Subcutaneous abdominal adipose tissue (tissue), 5 donors: ENCODE measurements at regions not wholly inside any gene's neighbourhood (a gene's known extent, or its start where the extent isn't known, plus 50 kb on each side); places are given as distances from the start of the nearest gene placed in this dataset.

Source experiments
- H3K27ac ChIP-seq: one replicate; pipeline ENCODE4 v1.7.0; 2013; ENCODE audit warnings: low read depth, mild to moderate bottlenecking, inconsistent platforms, low read length, moderate library complexity
- H3K27me3 ChIP-seq, 5 donors: one replicate each; pipeline ENCODE4 v1.7.0; 2013; ENCODE audit warnings: low read length in 5 of 5, inconsistent platforms in 1 of 5; ENCODE audit not compliant: control insufficient read depth in 5 of 5, insufficient read depth in 4 of 5
- H3K36me3 ChIP-seq, 5 donors: one replicate each; pipeline ENCODE4 v1.7.0; 2013; ENCODE audit warnings: low read length in 5 of 5; ENCODE audit not compliant: control insufficient read depth in 5 of 5, insufficient read depth in 5 of 5
- H3K4me1 ChIP-seq, 5 donors: one replicate each; pipeline ENCODE4 v1.7.0; 2013; ENCODE audit warnings: low read length in 5 of 5, mild to moderate bottlenecking in 3 of 5, moderate library complexity in 1 of 5; ENCODE audit not compliant: control insufficient read depth in 5 of 5, insufficient read depth in 5 of 5
- H3K4me3 ChIP-seq, 5 donors: one replicate each; pipeline ENCODE4 v1.7.0; 2013; ENCODE audit warnings: low read length in 5 of 5, low read depth in 1 of 5
- H3K9ac ChIP-seq, 5 donors: one replicate each; pipeline ENCODE4 v1.7.0; 2013; ENCODE audit warnings: low read length in 5 of 5, mild to moderate bottlenecking in 4 of 5, moderate library complexity in 3 of 5
- H3K9me3 ChIP-seq, 5 donors: one replicate each; pipeline ENCODE4 v1.7.0; 2013; ENCODE audit warnings: low read length in 5 of 5; ENCODE audit not compliant: control insufficient read depth in 5 of 5
- donor health status: healthy.
- donor health status: healthy.
- donor health status: healthy.
- donor health status: healthy.
- donor health status: healthy.

DNA sequence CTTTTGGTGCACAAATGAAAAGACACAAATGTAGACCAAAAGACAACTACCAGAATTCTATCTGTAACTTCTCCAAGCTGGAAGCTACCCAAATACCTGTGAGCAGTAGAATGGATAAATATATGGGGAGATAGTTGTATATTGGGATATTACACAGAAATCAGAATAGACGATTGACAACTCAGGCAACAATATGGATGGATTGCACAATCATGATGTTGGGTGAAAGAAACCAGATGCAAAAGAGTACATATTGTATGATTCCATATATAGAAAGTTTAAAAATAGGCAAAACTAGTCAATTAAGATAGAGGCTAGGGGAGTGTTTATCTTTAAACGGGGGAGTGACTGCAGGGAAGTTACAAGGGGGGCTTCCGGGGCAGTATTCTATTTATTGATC lies 77.5 kb upstream of the NKD1 start:
- peaks cover 0 to 2% (median 0%) of the 10 kb centered on the region in 5 donors for H3K9me3 ChIP-seq
- no peak overlapping the region for H3K27ac ChIP-seq
- H3K4me3 ChIP-seq = no peak overlapping the region
- H3K36me3 ChIP-seq = no peaks in the 10 kb centered on the region
- H3K27me3 ChIP-seq = peaks cover 19 to 34% (median 28%) of the 10 kb centered on the region in 5 donors
- H3K9ac ChIP-seq = no peak overlapping the region
- H3K4me1 ChIP-seq = peaks cover 0 to 4% (median 3%) of the 10 kb centered on the region in 5 donors

DNA sequence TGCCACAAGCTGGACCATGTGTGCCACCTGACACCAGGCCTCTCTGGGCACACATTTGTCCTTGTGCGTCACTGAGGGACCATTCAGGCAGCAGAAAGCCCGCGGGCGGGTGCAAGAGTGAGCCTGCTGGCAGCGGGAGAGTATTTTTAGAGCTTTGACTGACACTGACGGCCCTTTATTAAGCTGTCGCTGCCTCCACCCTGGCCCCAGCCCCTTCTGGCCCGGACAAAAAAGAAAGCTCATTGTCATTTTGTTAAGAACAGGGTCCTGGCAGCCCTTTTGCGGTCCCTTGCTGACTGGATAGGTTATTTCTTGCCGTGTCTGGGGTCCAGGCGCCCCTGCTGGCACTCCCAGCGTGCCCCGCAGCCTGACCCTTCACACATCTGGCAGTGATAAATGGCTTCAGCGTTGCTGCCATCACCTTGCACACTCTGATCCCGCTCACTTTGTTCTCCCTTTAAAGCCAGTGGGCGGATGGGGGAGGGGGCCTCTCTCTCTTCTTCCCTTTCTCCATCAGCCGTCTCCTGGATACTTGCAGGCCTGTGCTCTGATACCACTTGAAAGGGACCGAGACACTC lies 78.4 kb upstream of the NKD1 start:
- Histone ChIP-seq H3K27ac (no peak overlapping the region), H3K36me3 (no peaks in the 10 kb centered on the region), H3K9ac (no peak overlapping the region), H3K4me3 (no peak overlapping the region), H3K9me3 (peaks cover 0 to 2% (median 0%) of the 10 kb centered on the region in 5 donors), H3K4me1 (peaks cover 0 to 4% (median 3%) of the 10 kb centered on the region in 5 donors), H3K27me3 (peaks cover 19 to 37% (median 35%) of the 10 kb centered on the region in 5 donors)

DNA sequence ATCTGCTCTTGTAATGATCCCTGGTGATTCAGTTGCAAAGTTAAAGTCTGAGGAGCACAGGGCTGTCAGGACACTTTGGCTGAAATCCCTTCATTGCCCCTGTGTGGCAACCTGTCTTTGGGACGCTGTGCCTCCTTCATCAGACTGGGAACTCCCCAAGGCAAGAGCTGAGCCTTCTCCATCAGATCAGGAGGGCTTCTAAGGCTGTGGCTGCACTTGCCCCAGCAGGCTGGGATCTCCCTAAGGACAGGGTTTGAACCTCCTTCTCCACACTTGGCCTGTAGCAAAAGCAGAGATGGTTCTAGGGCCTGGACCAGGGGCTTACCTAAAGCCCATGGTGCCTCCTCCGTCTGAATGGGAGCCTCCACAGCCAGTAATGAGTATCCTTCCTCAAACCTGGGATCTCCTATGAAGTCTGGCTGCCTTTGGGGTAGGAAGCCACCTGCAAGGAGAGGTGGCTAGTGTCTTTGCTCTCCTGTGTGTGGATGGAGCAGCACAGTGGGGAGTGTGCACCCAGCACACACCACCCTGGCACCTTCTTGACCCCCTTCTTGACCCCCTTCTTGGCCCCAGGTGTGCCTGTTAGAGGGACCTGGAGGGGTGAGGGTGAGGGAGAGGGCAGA lies 79.0 kb upstream of the NKD1 start:
- Histone ChIP-seq H3K9me3 (peaks cover 0 to 2% (median 0%) of the 10 kb centered on the region in 5 donors), H3K36me3 (no peaks in the 10 kb centered on the region), H3K27ac (no peak overlapping the region), H3K9ac (no peak overlapping the region), H3K4me3 (no peak overlapping the region), H3K27me3 (peaks cover 19 to 42% (median 37%) of the 10 kb centered on the region in 5 donors), H3K4me1 (peaks cover 0 to 4% (median 3%) of the 10 kb centered on the region in 5 donors)

DNA sequence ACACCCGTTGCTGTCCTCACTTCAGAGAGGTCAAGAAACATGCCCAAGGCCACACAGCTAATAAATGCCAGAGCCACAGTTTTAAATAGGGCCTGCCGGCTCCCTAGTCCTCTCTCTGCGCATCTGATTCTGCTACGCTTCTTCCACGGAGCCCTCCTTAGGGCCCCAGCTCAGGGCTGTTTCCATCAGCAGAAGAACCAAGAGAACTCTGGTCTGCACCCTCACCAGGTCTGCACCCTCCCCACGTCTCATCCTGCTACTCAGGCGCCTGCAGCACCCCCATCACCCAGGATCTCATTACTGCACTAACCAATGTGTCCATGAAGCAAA lies 79.5 kb upstream of the NKD1 start:
- Histone ChIP-seq H3K4me1 (peaks cover 0 to 4% (median 3%) of the 10 kb centered on the region in 5 donors), H3K36me3 (no peaks in the 10 kb centered on the region), H3K4me3 (no peak overlapping the region), H3K27ac (no peak overlapping the region), H3K27me3 (peaks cover 19 to 43% (median 37%) of the 10 kb centered on the region in 5 donors), H3K9me3 (peaks cover 0 to 2% (median 0%) of the 10 kb centered on the region in 5 donors), H3K9ac (no peak overlapping the region)

DNA sequence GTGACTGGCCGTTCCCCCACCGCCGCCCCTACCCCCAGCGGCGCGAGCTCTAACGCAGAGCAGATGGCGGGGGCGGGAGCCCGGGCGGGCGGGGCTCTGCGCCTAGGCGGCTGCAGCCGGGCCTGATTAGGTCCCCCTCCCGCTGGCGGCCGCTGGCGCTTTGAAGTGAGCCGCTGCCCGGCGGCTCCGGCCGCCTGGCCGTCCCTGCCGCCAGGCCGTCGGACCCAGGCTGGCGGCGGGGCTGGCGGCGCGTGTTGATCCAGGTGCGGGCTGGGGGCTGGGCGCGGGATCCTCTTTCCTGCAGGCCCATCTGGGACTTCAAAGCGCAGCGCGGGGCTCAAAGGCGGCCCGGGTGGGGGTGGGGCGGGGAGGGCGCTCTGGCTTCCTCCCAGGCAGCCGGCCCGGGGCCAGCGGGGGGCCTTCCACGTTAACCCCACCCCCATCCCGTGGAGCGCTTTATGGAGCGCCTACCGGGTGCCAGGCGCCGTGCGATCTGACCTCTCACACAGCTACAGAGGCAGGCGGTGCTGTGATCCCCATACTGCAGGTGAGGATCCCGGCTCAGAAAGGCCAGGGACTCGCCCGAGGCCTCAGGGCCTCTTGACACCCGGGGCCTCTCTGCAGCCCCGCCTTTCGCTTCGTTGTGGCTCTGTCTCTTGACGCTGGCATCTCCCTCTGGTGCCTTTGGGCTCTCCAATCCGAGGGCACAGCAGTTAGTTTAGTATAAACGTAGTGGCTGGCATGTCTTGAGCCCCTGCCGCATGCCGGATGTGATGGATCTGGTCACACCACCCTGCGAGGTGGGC lies 80.0 kb upstream of the NKD1 start:
- no peak overlapping the region for H3K27ac ChIP-seq
- H3K9ac ChIP-seq = no peak overlapping the region
- H3K36me3 ChIP-seq = no peaks in the 10 kb centered on the region
- peaks cover 0 to 2% (median 0%) of the 10 kb centered on the region in 5 donors for H3K9me3 ChIP-seq
- H3K4me3 ChIP-seq = peak overlapping the region in 1 of 5 donors; percentile 23
- peaks cover 0 to 4% (median 3%) of the 10 kb centered on the region in 5 donors for H3K4me1 ChIP-seq
- H3K27me3 ChIP-seq = peaks cover 19 to 43% (median 37%) of the 10 kb centered on the region in 5 donors

DNA sequence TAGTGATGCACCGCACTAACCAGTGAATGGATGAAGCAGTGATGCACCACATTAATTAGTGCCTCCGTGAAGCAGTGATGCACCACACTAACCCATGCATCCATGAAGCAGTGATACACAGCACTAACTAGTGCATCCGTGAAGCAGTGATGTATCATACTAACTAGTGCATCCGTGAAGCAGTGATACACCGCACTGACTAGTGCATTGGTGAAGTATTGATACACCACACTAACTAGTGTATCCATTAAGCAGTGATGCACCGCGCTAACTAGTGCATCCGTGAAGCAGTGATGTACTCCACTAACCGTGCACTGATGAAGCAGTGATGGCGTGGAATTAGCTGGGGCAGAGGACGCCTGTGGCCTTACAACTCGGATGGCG lies 80.6 kb upstream of the NKD1 start:
- no peaks in the 10 kb centered on the region for H3K36me3 ChIP-seq
- H3K27me3 ChIP-seq = peaks cover 19 to 43% (median 37%) of the 10 kb centered on the region in 5 donors
- peaks cover 0 to 2% (median 0%) of the 10 kb centered on the region in 5 donors for H3K9me3 ChIP-seq
- H3K4me3 ChIP-seq = peak overlapping the region in 1 of 5 donors; percentile 23
- H3K4me1 ChIP-seq = peaks cover 0 to 4% (median 3%) of the 10 kb centered on the region in 5 donors
- no peak overlapping the region for H3K27ac ChIP-seq
- H3K9ac ChIP-seq = no peak overlapping the region

DNA sequence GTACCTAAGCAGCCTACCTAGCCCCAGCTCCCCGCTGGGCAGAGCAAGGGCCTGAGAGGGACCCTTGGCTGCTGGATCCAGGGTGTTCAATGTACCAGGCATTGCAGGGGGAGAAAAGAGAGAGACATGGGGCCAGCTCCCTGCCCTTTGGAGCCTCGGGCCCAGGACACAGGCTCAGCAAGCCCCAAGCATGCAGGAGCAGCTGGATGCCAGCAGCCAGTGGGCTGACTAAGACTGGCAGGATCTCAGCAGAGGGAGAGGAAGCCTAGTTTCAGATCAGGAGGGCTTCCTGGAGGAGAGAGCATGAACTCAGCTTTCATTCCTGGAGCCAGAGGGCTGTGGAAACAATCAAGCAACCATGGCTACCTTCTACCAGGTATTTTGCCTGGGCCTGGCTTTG lies 82.0 kb upstream of the NKD1 start:
- no peak overlapping the region for H3K9ac ChIP-seq
- no peaks in the 10 kb centered on the region for H3K36me3 ChIP-seq
- no peak overlapping the region for H3K27ac ChIP-seq
- peaks cover 0 to 4% (median 3%) of the 10 kb centered on the region in 5 donors for H3K4me1 ChIP-seq
- H3K9me3 ChIP-seq = no peaks in the 10 kb centered on the region
- no peak overlapping the region for H3K4me3 ChIP-seq
- H3K27me3 ChIP-seq = peaks cover 19 to 45% (median 43%) of the 10 kb centered on the region in 5 donors

DNA sequence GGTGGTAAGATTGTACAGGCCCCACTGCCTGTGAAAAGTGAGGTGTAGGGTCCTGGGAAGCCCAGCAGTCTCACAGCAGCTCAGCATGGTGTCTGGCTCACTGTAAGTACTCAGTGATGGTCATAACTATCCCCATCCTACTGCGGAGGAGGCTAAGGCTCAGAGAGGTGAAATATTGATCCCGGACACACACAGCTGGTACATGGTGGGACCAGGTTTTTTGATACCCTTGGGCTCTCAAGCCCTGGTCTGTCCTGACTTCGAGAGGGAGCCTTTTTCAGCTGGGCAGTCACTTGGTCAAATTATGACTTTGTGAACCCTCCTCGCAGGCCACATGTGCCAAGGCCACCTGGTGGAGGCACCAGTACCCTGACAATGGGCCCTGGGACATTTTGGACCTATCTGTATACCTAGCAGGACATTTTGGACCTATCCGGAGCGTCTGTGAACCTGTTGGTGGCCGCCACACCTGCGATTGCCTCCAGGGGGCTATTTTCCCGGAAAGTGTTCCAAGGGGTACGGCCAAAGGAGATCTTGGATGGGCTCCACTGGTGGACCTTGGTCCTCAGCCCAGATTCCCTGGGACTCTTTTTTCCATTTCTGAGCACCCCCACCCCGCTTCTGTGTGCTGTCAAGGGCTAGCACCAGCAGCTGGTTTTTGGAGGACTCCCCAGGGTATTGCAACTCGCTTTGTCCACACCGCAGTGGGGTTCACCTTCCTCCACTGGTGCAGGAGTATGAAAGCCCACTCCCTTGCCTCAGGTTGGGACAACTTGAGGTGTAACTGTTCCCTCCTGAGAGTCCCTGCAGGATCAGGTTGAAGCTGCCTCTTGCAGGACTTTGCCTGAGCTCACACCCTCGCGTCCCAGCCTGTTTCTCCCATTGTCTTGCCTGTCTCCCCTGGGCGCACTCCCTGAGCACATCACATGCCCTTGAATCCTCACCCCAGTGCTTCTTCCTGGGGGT lies 83.6 kb upstream of the NKD1 start:
- Histone ChIP-seq H3K9ac (no peak overlapping the region), H3K27me3 (peaks cover 18 to 56% (median 42%) of the 10 kb centered on the region in 5 donors), H3K4me3 (no peak overlapping the region), H3K36me3 (no peaks in the 10 kb centered on the region), H3K27ac (no peak overlapping the region), H3K9me3 (no peaks in the 10 kb centered on the region), H3K4me1 (peaks cover 0 to 4% (median 3%) of the 10 kb centered on the region in 5 donors)

DNA sequence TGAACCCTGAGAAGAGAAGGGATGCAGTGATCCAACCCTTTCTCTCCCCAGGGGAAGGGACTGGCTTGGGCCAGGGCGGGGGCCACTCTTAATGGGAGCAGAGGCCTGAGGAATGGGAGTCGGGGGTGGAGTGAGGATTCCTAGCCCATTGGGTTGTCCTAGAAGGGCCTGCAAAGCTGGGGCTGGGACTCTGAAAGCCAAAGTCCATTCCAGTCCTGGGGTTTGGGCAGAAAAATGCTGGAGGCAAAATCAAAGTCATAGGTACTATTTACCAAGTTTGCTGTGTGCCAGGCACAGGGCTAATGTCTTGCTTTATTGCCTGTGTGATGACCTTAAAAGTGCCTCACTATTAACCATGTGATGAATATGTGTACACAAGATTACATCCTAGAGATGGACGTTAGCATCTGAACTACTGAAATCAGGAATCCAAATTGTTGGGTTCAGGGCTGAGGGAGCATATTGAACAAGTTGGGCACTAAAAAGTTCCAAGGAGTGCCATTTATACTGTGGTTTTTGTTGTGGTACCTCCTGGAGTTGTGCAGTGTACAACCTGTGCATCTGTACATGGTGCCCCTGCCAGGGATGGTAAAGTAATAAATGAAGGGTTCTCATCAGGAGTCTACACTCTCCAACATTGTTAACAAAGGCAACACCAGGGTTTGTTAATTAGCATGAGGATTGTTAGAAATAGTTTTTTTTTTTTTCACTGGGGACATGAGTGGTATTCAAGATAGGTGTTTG lies 84.4 kb upstream of the NKD1 start:
- H3K27me3 ChIP-seq = peaks cover 13 to 49% (median 39%) of the 10 kb centered on the region in 5 donors
- no peaks in the 10 kb centered on the region for H3K9me3 ChIP-seq
- H3K4me1 ChIP-seq = peaks cover 0 to 4% (median 3%) of the 10 kb centered on the region in 5 donors
- no peak overlapping the region for H3K4me3 ChIP-seq
- H3K36me3 ChIP-seq = no peaks in the 10 kb centered on the region
- no peak overlapping the region for H3K27ac ChIP-seq
- H3K9ac ChIP-seq = no peak overlapping the region
